ENCODE measurements at regions not wholly inside any gene's neighbourhood (a gene's known extent, or its start where the extent isn't known, plus 50 kb on each side); places are given as distances from the start of the nearest gene placed in this dataset.

DNA sequence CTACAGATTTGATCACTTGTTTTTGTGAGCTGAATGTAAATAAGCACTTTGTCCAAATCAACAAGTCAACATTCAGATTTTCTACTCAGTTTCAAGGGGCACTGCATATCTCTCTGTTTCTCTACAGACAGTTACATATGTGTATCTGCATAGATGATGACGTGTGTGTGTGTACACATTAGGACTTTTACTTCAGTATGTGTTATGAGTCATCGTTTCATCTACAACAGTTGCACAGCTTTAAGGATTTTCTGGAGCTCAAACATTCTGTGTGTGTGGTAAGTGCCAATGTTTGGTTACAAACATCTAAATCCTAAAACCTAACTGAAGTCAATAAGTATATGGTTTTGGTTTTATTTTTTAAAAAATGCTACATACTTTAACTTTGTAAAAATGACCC lies 494.5 kb upstream of the PBX1 start:
- DNase-seq (no peak), ATAC-seq (ENCODE audit: insufficient read depth, low read depth) (no peak)
- H3K27ac ChIP-seq (ENCODE audit: low read length): no peak overlapping the region
- no peaks in the 10 kb centered on the region for H3K4me1 ChIP-seq (ENCODE audit: insufficient read depth, low read length)
- H3K79me2 ChIP-seq (ENCODE audit: insufficient read depth, low read length): no peaks in the 10 kb centered on the region
- H4K20me1 ChIP-seq (ENCODE audit: insufficient read depth, low read length): no peaks in the 10 kb centered on the region
- no peaks in the 10 kb centered on the region for H3K36me3 ChIP-seq (ENCODE audit: insufficient read depth, low read length)
- TF ChIP-seq EZH2 (IDR thresholded peaks at IDR 0.05; ENCODE audit: borderline replicate concordance, low read depth, low read length, severe bottlenecking): no peak
- TF ChIP-seq, protein P1, sequence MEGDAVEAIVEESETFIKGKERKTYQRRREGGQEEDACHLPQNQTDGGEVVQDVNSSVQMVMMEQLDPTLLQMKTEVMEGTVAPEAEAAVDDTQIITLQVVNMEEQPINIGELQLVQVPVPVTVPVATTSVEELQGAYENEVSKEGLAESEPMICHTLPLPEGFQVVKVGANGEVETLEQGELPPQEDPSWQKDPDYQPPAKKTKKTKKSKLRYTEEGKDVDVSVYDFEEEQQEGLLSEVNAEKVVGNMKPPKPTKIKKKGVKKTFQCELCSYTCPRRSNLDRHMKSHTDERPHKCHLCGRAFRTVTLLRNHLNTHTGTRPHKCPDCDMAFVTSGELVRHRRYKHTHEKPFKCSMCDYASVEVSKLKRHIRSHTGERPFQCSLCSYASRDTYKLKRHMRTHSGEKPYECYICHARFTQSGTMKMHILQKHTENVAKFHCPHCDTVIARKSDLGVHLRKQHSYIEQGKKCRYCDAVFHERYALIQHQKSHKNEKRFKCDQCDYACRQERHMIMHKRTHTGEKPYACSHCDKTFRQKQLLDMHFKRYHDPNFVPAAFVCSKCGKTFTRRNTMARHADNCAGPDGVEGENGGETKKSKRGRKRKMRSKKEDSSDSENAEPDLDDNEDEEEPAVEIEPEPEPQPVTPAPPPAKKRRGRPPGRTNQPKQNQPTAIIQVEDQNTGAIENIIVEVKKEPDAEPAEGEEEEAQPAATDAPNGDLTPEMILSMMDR (IDR thresholded peaks at IDR 0.05; ENCODE audit: borderline replicate concordance, extremely low read depth, low read length, poor library complexity, severe bottlenecking): no peak
- H2AFZ ChIP-seq (ENCODE audit: low read depth, low read length): no peak overlapping the region
- no peaks in the 10 kb centered on the region for H3K27me3 ChIP-seq (ENCODE audit: insufficient read depth, low read length, poor library complexity)
- no peaks in the 10 kb centered on the region for H3K9me3 ChIP-seq (ENCODE audit: insufficient read depth, low read length, severe bottlenecking)
- H3K9ac ChIP-seq (ENCODE audit: low read depth, low read length): no peak overlapping the region
- H3K4me2 ChIP-seq (ENCODE audit: insufficient read depth, low read length): no peak overlapping the region
- H3K4me3 ChIP-seq (ENCODE audit: low read depth in 1 of 2, low read length in 2 of 2): no peak overlapping the region

DNA sequence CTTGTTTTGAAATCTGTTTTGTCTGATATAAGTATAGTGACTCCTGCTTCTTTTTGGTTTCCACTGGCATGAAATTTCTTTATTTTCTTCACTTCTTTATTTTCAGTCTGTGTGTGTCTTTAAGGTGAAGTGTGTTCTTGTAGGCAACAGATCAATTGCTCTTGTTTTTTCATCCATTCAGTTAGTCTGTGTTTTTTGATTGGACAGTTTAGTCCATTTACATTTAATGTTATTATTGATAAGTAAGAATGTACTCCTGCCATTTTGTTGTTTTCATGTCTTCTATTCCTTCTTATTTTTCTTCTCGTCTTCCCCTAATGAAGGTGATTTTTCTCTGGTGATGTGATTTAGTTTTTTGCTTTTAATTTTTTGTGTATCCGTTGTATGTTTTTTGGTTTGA lies 487.7 kb upstream of the PBX1 start:
- no peak for TF ChIP-seq EZH2 (IDR thresholded peaks at IDR 0.05; ENCODE audit: borderline replicate concordance, low read depth, low read length, severe bottlenecking)
- TF ChIP-seq, protein P1 (IDR thresholded peaks at IDR 0.05; ENCODE audit: borderline replicate concordance, extremely low read depth, low read length, poor library complexity, severe bottlenecking): no peak
- H3K4me2 ChIP-seq (ENCODE audit: insufficient read depth, low read length): no peak overlapping the region

DNA sequence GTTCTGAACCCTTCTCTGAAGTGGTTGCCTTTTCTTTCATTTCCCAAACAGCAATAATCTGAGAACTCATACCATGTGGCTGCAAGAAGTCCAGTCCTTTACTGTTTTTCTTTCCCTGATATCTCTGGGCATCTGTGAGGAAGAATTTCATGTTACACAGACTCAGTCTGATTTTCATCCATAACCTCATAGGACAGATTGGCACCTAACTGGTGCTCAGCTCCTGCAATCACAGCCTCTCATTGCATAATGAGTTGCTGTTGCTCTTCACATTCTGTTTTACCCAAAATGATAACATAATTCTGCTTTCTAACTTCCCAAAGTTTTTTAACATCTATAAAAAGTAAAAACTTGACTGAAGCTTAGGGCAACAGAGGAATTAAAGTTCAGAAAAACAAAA lies 472.2 kb upstream of the PBX1 start:
- no peak overlapping the region for H2AFZ ChIP-seq (ENCODE audit: low read depth, low read length)
- H3K79me2 ChIP-seq (ENCODE audit: insufficient read depth, low read length): no peaks in the 10 kb centered on the region
- no peak for TF ChIP-seq EZH2 (IDR thresholded peaks at IDR 0.05; ENCODE audit: borderline replicate concordance, low read depth, low read length, severe bottlenecking)
- TF ChIP-seq, protein P1 (IDR thresholded peaks at IDR 0.05; ENCODE audit: borderline replicate concordance, extremely low read depth, low read length, poor library complexity, severe bottlenecking): no peak
- no peak for ATAC-seq (ENCODE audit: insufficient read depth, low read depth)
- H3K36me3 ChIP-seq (ENCODE audit: insufficient read depth, low read length): no peaks in the 10 kb centered on the region
- no peaks in the 10 kb centered on the region for H3K4me1 ChIP-seq (ENCODE audit: insufficient read depth, low read length)
- DNase-seq: no peak
- H4K20me1 ChIP-seq (ENCODE audit: insufficient read depth, low read length): no peaks in the 10 kb centered on the region
- H3K4me3 ChIP-seq (ENCODE audit: low read depth in 1 of 2, low read length in 2 of 2): no peak overlapping the region
- no peak overlapping the region for H3K9ac ChIP-seq (ENCODE audit: low read depth, low read length)
- H3K9me3 ChIP-seq (ENCODE audit: insufficient read depth, low read length, severe bottlenecking): no peaks in the 10 kb centered on the region
- no peaks in the 10 kb centered on the region for H3K27me3 ChIP-seq (ENCODE audit: insufficient read depth, low read length, poor library complexity)
- H3K27ac ChIP-seq (ENCODE audit: low read length): no peak overlapping the region
- H3K4me2 ChIP-seq (ENCODE audit: insufficient read depth, low read length): no peak overlapping the region

More for the DNA sequence above, 487.7 kb upstream of the PBX1 start:
- H3K36me3 ChIP-seq (ENCODE audit: insufficient read depth, low read length): no peaks in the 10 kb centered on the region
- peaks cover 2% of the 10 kb centered on the region for H3K9me3 ChIP-seq (ENCODE audit: insufficient read depth, low read length, severe bottlenecking)
- no peaks in the 10 kb centered on the region for H3K27me3 ChIP-seq (ENCODE audit: insufficient read depth, low read length, poor library complexity)
- no peak overlapping the region for H3K9ac ChIP-seq (ENCODE audit: low read depth, low read length)
- no peak overlapping the region for H3K27ac ChIP-seq (ENCODE audit: low read length)
- no peaks in the 10 kb centered on the region for H4K20me1 ChIP-seq (ENCODE audit: insufficient read depth, low read length)
- DNase-seq (no peak), ATAC-seq (ENCODE audit: insufficient read depth, low read depth) (no peak)
- no peak overlapping the region for H2AFZ ChIP-seq (ENCODE audit: low read depth, low read length)
- no peaks in the 10 kb centered on the region for H3K4me1 ChIP-seq (ENCODE audit: insufficient read depth, low read length)
- H3K79me2 ChIP-seq (ENCODE audit: insufficient read depth, low read length): no peaks in the 10 kb centered on the region
- no peak overlapping the region for H3K4me3 ChIP-seq (ENCODE audit: low read depth in 1 of 2, low read length in 2 of 2)

DNA sequence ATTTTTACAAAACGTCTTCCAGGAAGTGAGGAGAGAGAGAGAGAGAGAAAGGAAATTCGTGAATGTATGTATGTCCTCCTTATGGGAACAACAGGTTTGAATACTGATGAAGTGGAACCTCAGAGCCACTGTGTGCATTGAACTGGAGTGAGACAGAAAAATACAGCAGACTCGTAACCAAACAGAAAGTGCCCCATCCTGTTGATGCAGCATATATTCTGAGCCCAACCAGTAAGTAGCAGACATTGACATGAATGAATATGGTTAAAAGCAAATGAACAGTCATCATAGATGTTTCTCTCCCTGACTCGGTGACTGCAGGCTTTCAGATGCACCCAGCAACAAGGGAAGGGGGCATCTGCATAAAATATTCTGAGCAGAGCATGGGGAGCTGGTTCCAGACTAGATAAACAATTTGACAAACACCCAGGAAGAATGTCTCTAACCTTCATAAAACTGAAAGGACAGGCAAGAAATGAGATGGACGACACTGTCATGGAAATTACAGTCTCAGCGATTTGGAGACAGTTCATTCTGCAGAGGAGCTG lies 471.0 kb upstream of the PBX1 start:
- no peaks in the 10 kb centered on the region for H3K4me1 ChIP-seq (ENCODE audit: insufficient read depth, low read length)
- H4K20me1 ChIP-seq (ENCODE audit: insufficient read depth, low read length): no peaks in the 10 kb centered on the region
- H3K36me3 ChIP-seq (ENCODE audit: insufficient read depth, low read length): no peaks in the 10 kb centered on the region
- H3K27me3 ChIP-seq (ENCODE audit: insufficient read depth, low read length, poor library complexity): no peaks in the 10 kb centered on the region
- H3K79me2 ChIP-seq (ENCODE audit: insufficient read depth, low read length): no peaks in the 10 kb centered on the region
- TF ChIP-seq, protein P1 (IDR thresholded peaks at IDR 0.05; ENCODE audit: borderline replicate concordance, extremely low read depth, low read length, poor library complexity, severe bottlenecking): no peak
- no peak for TF ChIP-seq EZH2 (IDR thresholded peaks at IDR 0.05; ENCODE audit: borderline replicate concordance, low read depth, low read length, severe bottlenecking)
- H2AFZ ChIP-seq (ENCODE audit: low read depth, low read length): no peak overlapping the region
- H3K4me2 ChIP-seq (ENCODE audit: insufficient read depth, low read length): no peak overlapping the region
- no peak for ATAC-seq (ENCODE audit: insufficient read depth, low read depth)
- peaks cover 6% of the 10 kb centered on the region for H3K9me3 ChIP-seq (ENCODE audit: insufficient read depth, low read length, severe bottlenecking)
- no peak for DNase-seq
- H3K27ac ChIP-seq (ENCODE audit: low read length): no peak overlapping the region
- no peak overlapping the region for H3K4me3 ChIP-seq (ENCODE audit: low read depth in 1 of 2, low read length in 2 of 2)
- no peak overlapping the region for H3K9ac ChIP-seq (ENCODE audit: low read depth, low read length)
